GM12878 (cell line): ENCODE measurements at regions not wholly inside any gene's neighbourhood (a gene's known extent, or its start where the extent isn't known, plus 50 kb on each side); places are given as distances from the start of the nearest gene placed in this dataset.

Experiments
- ATAC-seq: fragments of 200-7000 bp; cut with Tn5 transposase; 3 replicates; pipeline ENCODE4 v1.9.1; 2020; ENCODE audit warnings: mild to moderate bottlenecking, moderate library complexity
- BruUV-seq: library from RNA; stranded (reverse); fragments of 400-500 nt; replicated peaks from 2 replicates; lab custom pipeline; 2021; lab: Mats Ljungman, UMichigan
- CTCF ChIA-PET: fragments of 300-600 bp; sonication (Branson Sonifier 250); formaldehyde crosslinking; extraction: SDS; loops from one replicate; lab custom pipeline; 2021; ENCODE audit warnings: inconsistent platforms; lab: Yijun Ruan, JAX
- POLR2A ChIA-PET: fragments of 350-600 bp; formaldehyde crosslinking; extraction: SDS; loops from one replicate; lab custom pipeline; 2021; ENCODE audit warnings: inconsistent platforms; lab: Charles Lee
- RAD21 ChIA-PET: fragments of 300-600 bp; sonication (Branson Sonifier 250); formaldehyde crosslinking; loops from one replicate; lab custom pipeline; 2023; ENCODE audit warnings: antibody characterized with exemption; ENCODE audit not compliant: unreplicated experiment; lab: Charles Lee
- SMC1A ChIA-PET: fragments of 300-600 bp; sonication (Branson Sonifier 250); formaldehyde crosslinking; loops from one replicate; lab custom pipeline; 2023; ENCODE audit not compliant: unreplicated experiment, uncharacterized antibody; lab: Charles Lee
- DNase-seq: peaks from one replicate; pipeline ENCODE4 v3.0.0-alpha.2; 2011; ENCODE audit warnings: low read depth, low spot score
- FAIRE-seq: peaks from 3 replicates; lab custom pipeline; 2011; peaks lifted over from hg19 to GRCh38; lab: Jason Lieb, UNC
- H2AFZ ChIP-seq: 2 replicates; pipeline ENCODE4 v1.6.0; 2011; ENCODE audit warnings: low read depth, low read length, control low read depth; ENCODE audit not compliant: control insufficient read depth
- H3K27ac ChIP-seq: 2 replicates; pipeline ENCODE4 v1.5.1; 2011; ENCODE audit warnings: control low read depth; ENCODE audit not compliant: control insufficient read depth, insufficient read depth
- H3K27me3 ChIP-seq, 2 experiments: replicated peaks in 1 of 2; 2 replicates each; pipeline versions ENCODE4 v1.6.0 to v1.6.1; 2011; ENCODE audit warnings: low read length in 1 of 2; ENCODE audit not compliant: control insufficient read depth in 2 of 2, insufficient read depth in 2 of 2
- H3K36me3 ChIP-seq, 2 experiments: 2 replicates each; pipeline ENCODE4 v1.5.1; 2011; ENCODE audit warnings: low read length in 1 of 2; ENCODE audit not compliant: control insufficient read depth in 2 of 2, insufficient read depth in 2 of 2
- H3K4me1 ChIP-seq: 2 replicates; pipeline ENCODE4 v1.6.1; 2011; ENCODE audit warnings: mild to moderate bottlenecking, low read length, moderate library complexity, mixed read lengths; ENCODE audit not compliant: control insufficient read depth, insufficient read depth
- H3K4me2 ChIP-seq: 2 replicates; pipeline ENCODE4 v1.6.0; 2011; ENCODE audit warnings: control low read depth; ENCODE audit not compliant: control insufficient read depth, insufficient read depth
- H3K4me3 ChIP-seq: fragments of 200-600 bp; sonication (generic); 2 replicates; pipeline ENCODE4 v1.5.1; 2016
- H3K79me2 ChIP-seq: 2 replicates; pipeline ENCODE4 v1.6.0; 2011; ENCODE audit warnings: low read length; ENCODE audit not compliant: control insufficient read depth, insufficient read depth
- H3K9ac ChIP-seq: 2 replicates; pipeline ENCODE4 v1.8.0; 2011; ENCODE audit warnings: low read length, control low read depth, mixed read lengths; ENCODE audit not compliant: control insufficient read depth, insufficient read depth
- H3K9me3 ChIP-seq: replicated peaks from 3 replicates; pipeline ENCODE4 v1.5.1; 2011; ENCODE audit warnings: mild to moderate bottlenecking, low read length; ENCODE audit not compliant: control insufficient read depth, insufficient read depth
- H4K20me1 ChIP-seq: 2 replicates; pipeline ENCODE4 v1.6.0; 2011; ENCODE audit not compliant: control insufficient read depth, insufficient read depth
- BACH1 ChIP-seq: fragments of 450-650 bp; IDR thresholded peaks from 2 replicates; pipeline ENCODE4 v1.6.1; 2017; ENCODE audit warnings: mild to moderate bottlenecking, borderline replicate concordance
- BHLHE40 ChIP-seq, 2 experiments: fragments of 450-650 bp in 1 of 2; IDR thresholded peaks; 2 replicates each; pipeline ENCODE4 v1.6.1; 2011 to 2017; ENCODE audit warnings: low read depth in 2 of 2, borderline replicate concordance in 1 of 2, improper control_type of control experiment in 1 of 2, low read length in 1 of 2, mild to moderate bottlenecking in 1 of 2
- CBFB ChIP-seq: IDR thresholded peaks from 2 replicates; pipeline ENCODE4 v1.6.1; 2016; ENCODE audit warnings: antibody characterized with exemption, low read depth
- CBX5 ChIP-seq: sonication (generic); IDR thresholded peaks from 2 replicates; pipeline ENCODE4 v1.6.1; 2016; ENCODE audit warnings: low read depth, moderate library complexity, mild to moderate bottlenecking, inconsistent platforms
- CHD2 ChIP-seq: IDR thresholded peaks from 2 replicates; pipeline ENCODE4 v1.6.1; 2011; ENCODE audit warnings: low read depth, low read length, improper control_type of control experiment, borderline replicate concordance
- CTCF ChIP-seq, 3 experiments: IDR thresholded peaks in 2 of 3; conservative IDR thresholded peaks in 1 of 3; 2 replicates each; pipeline ENCODE4 v1.5.1; 2011; ENCODE audit warnings: low read depth in 3 of 3, low read length in 3 of 3, mild to moderate bottlenecking in 3 of 3, control low read depth in 2 of 3, moderate library complexity in 2 of 3, inconsistent platforms in 1 of 3, mixed read lengths in 1 of 3; ENCODE audit not compliant: control insufficient read depth in 2 of 3, insufficient read depth in 1 of 3; ENCODE audit errors: extremely low read depth in 1 of 3
- DPF2 ChIP-seq: fragments of 450-650 bp; IDR thresholded peaks from 2 replicates; pipeline ENCODE4 v1.6.1; 2017; ENCODE audit warnings: mild to moderate bottlenecking
- GABPA ChIP-seq: IDR thresholded peaks from 2 replicates; pipeline ENCODE4 v1.6.1; 2014; ENCODE audit warnings: antibody characterized with exemption, low read depth, mild to moderate bottlenecking, inconsistent platforms
- JUNB ChIP-seq: IDR thresholded peaks from 2 replicates; pipeline ENCODE4 v1.6.1; 2016; ENCODE audit warnings: antibody characterized with exemption, mild to moderate bottlenecking
- JUND ChIP-seq: IDR thresholded peaks from 2 replicates; pipeline ENCODE4 v1.6.1; 2012; ENCODE audit warnings: low read depth, mild to moderate bottlenecking, low read length, improper control_type of control experiment, moderate library complexity
- NFYA ChIP-seq: IDR thresholded peaks from 2 replicates; pipeline ENCODE4 v1.6.1; 2011; ENCODE audit warnings: low read depth, mild to moderate bottlenecking, low read length, improper control_type of control experiment, borderline replicate concordance
- NRF1 ChIP-seq: conservative IDR thresholded peaks from 2 replicates; pipeline ENCODE4 v1.6.1; 2011; ENCODE audit warnings: mild to moderate bottlenecking, low read depth, low read length, improper control_type of control experiment
- SUPT20H ChIP-seq: IDR thresholded peaks from 2 replicates; pipeline ENCODE4 v1.6.1; 2011; ENCODE audit warnings: low read depth, mild to moderate bottlenecking, low read length, moderate library complexity, borderline replicate concordance; ENCODE audit not compliant: control insufficient read depth
- TBL1XR1 ChIP-seq: IDR thresholded peaks from 2 replicates; pipeline ENCODE4 v1.6.1; 2012; ENCODE audit warnings: low read depth, low read length, improper control_type of control experiment
- ZNF207 ChIP-seq: fragments of 450-650 bp; IDR thresholded peaks from 2 replicates; pipeline ENCODE4 v1.6.1; 2014; ENCODE audit warnings: antibody characterized with exemption, mild to moderate bottlenecking, borderline replicate concordance
- ZZZ3 ChIP-seq: IDR thresholded peaks from 2 replicates; pipeline ENCODE4 v1.6.1; 2011; ENCODE audit warnings: low read depth; ENCODE audit not compliant: control insufficient read depth, insufficient read length
- WGBS: methylation state at CpG from one replicate; pipeline ENCODE4 v1.1.6; 2016; ENCODE audit warnings: low lambda C conversion rate; ENCODE audit not compliant: insufficient replicate concordance, insufficient coverage; ENCODE audit errors: missing lambda C conversion rate; 5-methylcytosine and 5-hydroxymethylcytosine counted together
- in situ Hi-C: fragments of 300-500 bp; cut with MboI; formaldehyde crosslinking; loops from 9 replicates; pipeline ENCODE4 v1.14.3; 2018; ENCODE audit warnings: mixed read lengths
- intact Hi-C: fragments of 100-400 bp; cut with micrococcal nuclease; formaldehyde crosslinking; loops from one replicate; pipeline ENCODE4 v1.14.2; 2022; ENCODE audit not compliant: unreplicated experiment
- TF ChIP-seq, protein P1 (sequence below): IDR thresholded peaks from 2 replicates; pipeline ENCODE4 v1.6.1; 2011; ENCODE audit warnings: low read depth, mild to moderate bottlenecking, low read length, moderate library complexity, borderline replicate concordance; ENCODE audit errors: extremely low read depth
- TF ChIP-seq, protein P2 (sequence below): fragments of 450-650 bp; IDR thresholded peaks from 2 replicates; pipeline ENCODE4 v1.6.1; 2017; ENCODE audit warnings: borderline replicate concordance
- TF ChIP-seq, protein P3 (sequence below): fragments of 150-350 bp; IDR thresholded peaks from 2 replicates; pipeline ENCODE4 v1.6.1; 2014; ENCODE audit warnings: mild to moderate bottlenecking, low read depth, low read length

DNA sequence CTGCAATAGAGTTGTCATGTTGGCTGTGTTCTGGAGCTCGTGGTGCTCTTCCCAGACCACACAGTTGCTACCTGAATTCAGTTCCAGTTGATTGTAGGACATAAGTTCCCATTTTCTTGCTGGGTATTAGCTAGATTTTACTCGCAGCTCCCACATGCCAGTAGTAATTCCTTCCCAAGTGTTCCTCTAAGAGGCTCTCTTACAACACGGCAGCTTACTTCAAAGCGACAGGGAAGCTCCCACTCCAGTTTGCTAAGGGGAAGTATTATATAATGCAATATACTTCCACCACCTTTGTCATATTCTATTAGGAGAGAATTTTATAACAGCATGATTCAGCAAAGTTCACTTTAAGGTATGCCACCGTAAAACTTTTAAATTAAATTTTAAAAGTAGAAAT lies 623.0 kb downstream of the SLCO4C1 start:
- no peak for FAIRE-seq
- ATAC-seq, result no peak
- no TSS peak for BruUV-seq
- H3K79me2 ChIP-seq, result no peaks in the 10 kb centered on the region
- TF ChIP-seq CBX5 (no peak), NRF1 (no peak), CTCF (IDR thresholded peaks at IDR 0.05 in 2 of 3, conservative IDR thresholded peaks at IDR 0.05 in 1 of 3; ENCODE audit: control insufficient read depth in 2 of 3, extremely low read depth in 1 of 3, insufficient read depth in 1 of 3, low read depth in 3 of 3, low read length in 3 of 3) (no peak), ZZZ3 (no peak), CHD2 (no peak), SUPT20H (no peak), CBFB (no peak), JUNB (no peak), BHLHE40 (IDR thresholded peaks at IDR 0.05; ENCODE audit: borderline replicate concordance in 1 of 2, low read depth in 2 of 2, low read length in 1 of 2) (no peak), GABPA (no peak), BACH1 (no peak), JUND (no peak), DPF2 (no peak), TBL1XR1 (no peak), NFYA (no peak), ZNF207 (no peak)
- TF ChIP-seq, protein P1, sequence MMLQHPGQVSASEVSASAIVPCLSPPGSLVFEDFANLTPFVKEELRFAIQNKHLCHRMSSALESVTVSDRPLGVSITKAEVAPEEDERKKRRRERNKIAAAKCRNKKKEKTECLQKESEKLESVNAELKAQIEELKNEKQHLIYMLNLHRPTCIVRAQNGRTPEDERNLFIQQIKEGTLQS, result no peak
- TF ChIP-seq, protein P2, sequence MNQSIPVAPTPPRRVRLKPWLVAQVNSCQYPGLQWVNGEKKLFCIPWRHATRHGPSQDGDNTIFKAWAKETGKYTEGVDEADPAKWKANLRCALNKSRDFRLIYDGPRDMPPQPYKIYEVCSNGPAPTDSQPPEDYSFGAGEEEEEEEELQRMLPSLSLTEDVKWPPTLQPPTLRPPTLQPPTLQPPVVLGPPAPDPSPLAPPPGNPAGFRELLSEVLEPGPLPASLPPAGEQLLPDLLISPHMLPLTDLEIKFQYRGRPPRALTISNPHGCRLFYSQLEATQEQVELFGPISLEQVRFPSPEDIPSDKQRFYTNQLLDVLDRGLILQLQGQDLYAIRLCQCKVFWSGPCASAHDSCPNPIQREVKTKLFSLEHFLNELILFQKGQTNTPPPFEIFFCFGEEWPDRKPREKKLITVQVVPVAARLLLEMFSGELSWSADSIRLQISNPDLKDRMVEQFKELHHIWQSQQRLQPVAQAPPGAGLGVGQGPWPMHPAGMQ, result no peak
- TF ChIP-seq, protein P3, sequence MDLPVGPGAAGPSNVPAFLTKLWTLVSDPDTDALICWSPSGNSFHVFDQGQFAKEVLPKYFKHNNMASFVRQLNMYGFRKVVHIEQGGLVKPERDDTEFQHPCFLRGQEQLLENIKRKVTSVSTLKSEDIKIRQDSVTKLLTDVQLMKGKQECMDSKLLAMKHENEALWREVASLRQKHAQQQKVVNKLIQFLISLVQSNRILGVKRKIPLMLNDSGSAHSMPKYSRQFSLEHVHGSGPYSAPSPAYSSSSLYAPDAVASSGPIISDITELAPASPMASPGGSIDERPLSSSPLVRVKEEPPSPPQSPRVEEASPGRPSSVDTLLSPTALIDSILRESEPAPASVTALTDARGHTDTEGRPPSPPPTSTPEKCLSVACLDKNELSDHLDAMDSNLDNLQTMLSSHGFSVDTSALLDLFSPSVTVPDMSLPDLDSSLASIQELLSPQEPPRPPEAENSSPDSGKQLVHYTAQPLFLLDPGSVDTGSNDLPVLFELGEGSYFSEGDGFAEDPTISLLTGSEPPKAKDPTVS, result no peak
- TF ChIP-seq, all 136 proteins: peak for 0
- in situ Hi-C loops, result no loop called here
- no peak overlapping the region for H3K4me3 ChIP-seq
- POLR2A ChIA-PET, result no interaction called here
- H3K36me3 ChIP-seq, result no peaks in the 10 kb centered on the region
- no peak overlapping the region for H3K27ac ChIP-seq
- H4K20me1 ChIP-seq, result no peaks in the 10 kb centered on the region
- 4% methylated on average over 5 of the region's 5 CpGs for WGBS
- SMC1A ChIA-PET, result interaction anchor here (1.3 kb wide), 1 partner anchor 13 kb away, joined by 4 read pairs; no protein-coding TSS in a partner anchor
- H2AFZ ChIP-seq, result no peak overlapping the region
- no peak overlapping the region for H3K4me2 ChIP-seq
- no peaks in the 10 kb centered on the region for H3K4me1 ChIP-seq
- CTCF ChIA-PET, result no interaction called here
- intact Hi-C loops, result no loop called here
- H3K9me3 ChIP-seq, result no peaks in the 10 kb centered on the region
- H3K9ac ChIP-seq, result no peak overlapping the region
- H3K27me3 ChIP-seq, result no peaks in the 10 kb centered on the region
- no peak for DNase-seq
- RAD21 ChIA-PET, result no interaction called here
